Upper lobe of left lung (tissue), 4 donors: ENCODE measurements at regions not wholly inside any gene's neighbourhood (a gene's known extent, or its start where the extent isn't known, plus 50 kb on each side); places are given as distances from the start of the nearest gene placed in this dataset.

ENCODE experiments used
- CTCF ChIP-seq, 6 experiments: fragments of 450-650 bp in 4 of 6; fragments of 200-600 bp in 2 of 6; sonication (generic) in 2 of 6; IDR thresholded peaks; one replicate each; pipeline ENCODE4 v1.5.1; 2016 to 2019; ENCODE audit warnings: antibody characterized with exemption in 6 of 6
- POLR2AphosphoS5 ChIP-seq, 2 donors: sonication (generic); formaldehyde crosslinking; IDR thresholded peaks; one replicate each; pipeline ENCODE4 v1.5.1; 2017; ENCODE audit warnings: antibody characterized with exemption in 2 of 2

GRCh38 chr1:185573677-185574076 lies 160.5 kb upstream of the HMCN1 start:
- TF ChIP-seq CTCF (IDR thresholded peaks at IDR 0.05) (no peak), POLR2AphosphoS5 (IDR thresholded peaks at IDR 0.05) (no peak)
